ENCODE measurements at regions not wholly inside any gene's neighbourhood (a gene's known extent, or its start where the extent isn't known, plus 50 kb on each side); places are given as distances from the start of the nearest gene placed in this dataset.

- Histone ChIP-seq H2AK5ac (ENCODE audit: low read depth, low read length) (no peak overlapping the region), H4K20me1 (ENCODE audit: insufficient read depth, low read length) (no peaks in the 10 kb centered on the region), H4K8ac (ENCODE audit: low read depth in 2 of 2, low read length in 2 of 2) (no peak overlapping the region), H2BK5ac (ENCODE audit: low read depth, low read length, poor library complexity, severe bottlenecking) (no peak overlapping the region), H2BK15ac (ENCODE audit: low read depth, low read length) (no peak overlapping the region), H2AK9ac (replicated peaks; ENCODE audit: low read depth, low read length, poor library complexity) (no peak overlapping the region), H3K9me1 (ENCODE audit: insufficient read depth, low read length) (no peaks in the 10 kb centered on the region), H3K27ac (ENCODE audit: insufficient read depth, low read length) (no peak overlapping the region), H3K27me3 (ENCODE audit: control insufficient read depth, insufficient read depth, low read length) (no peaks in the 10 kb centered on the region), H3K9ac (ENCODE audit: low read depth, low read length) (no peak overlapping the region), H4K91ac (ENCODE audit: insufficient read depth, low read depth, low read length) (no peak overlapping the region), H3K18ac (ENCODE audit: low read depth, low read length) (no peak overlapping the region), H3K4me2 (ENCODE audit: low read depth, low read length) (no peak overlapping the region), H3K9me3 (ENCODE audit: control insufficient read depth, insufficient read depth, low read length) (no peaks in the 10 kb centered on the region), H3K4me3 (ENCODE audit: insufficient read depth, low read depth, low read length) (no peak overlapping the region), H3K14ac (replicated peaks; ENCODE audit: low read depth, low read length) (no peak overlapping the region), H3K23ac (ENCODE audit: low read depth, low read length) (no peak overlapping the region), H3K4me1 (ENCODE audit: control insufficient read depth, insufficient read depth, low read length) (no peaks in the 10 kb centered on the region), H2BK120ac (ENCODE audit: low read depth, low read length) (no peak overlapping the region), H2BK20ac (ENCODE audit: low read depth, low read length) (no peak overlapping the region), H3K79me1 (ENCODE audit: low read depth in 1 of 2, low read length in 2 of 2) (no peaks in the 10 kb centered on the region), H3K56ac (ENCODE audit: extremely low read depth, insufficient read depth, low read length) (no peak overlapping the region), H4K5ac (ENCODE audit: low read depth, low read length) (no peak overlapping the region), H3K36me3 (ENCODE audit: control insufficient read depth, insufficient read depth, low read length) (no peaks in the 10 kb centered on the region), H3K4ac (ENCODE audit: low read depth, low read length) (no peak overlapping the region), H2AFZ (replicated peaks; ENCODE audit: low read length, poor library complexity) (no peak overlapping the region)
- DNase-seq (peak; percentile 27), ATAC-seq (ENCODE audit: low read depth) (no peak)
- TF ChIP-seq SMC3 (IDR thresholded peaks at IDR 0.05; ENCODE audit: low read depth, low read length), result no peak
- no peak for TF ChIP-seq FOS (IDR thresholded peaks at IDR 0.05; ENCODE audit: low read depth, low read length)
- no peak for TF ChIP-seq RAD21 (IDR thresholded peaks at IDR 0.05; ENCODE audit: low read length)
- no peak for TF ChIP-seq CTCF (conservative IDR thresholded peaks at IDR 0.05; ENCODE audit: low read depth, low read length)
- no peak for TF ChIP-seq RFX5 (IDR thresholded peaks at IDR 0.05; ENCODE audit: low read depth, low read length)
- no peak for TF ChIP-seq MAFK (IDR thresholded peaks at IDR 0.05; ENCODE audit: low read depth, low read length)
- TF ChIP-seq CHD1 (IDR thresholded peaks at IDR 0.05; ENCODE audit: low read depth, low read length), result no peak
- no peak for TF ChIP-seq CEBPB (IDR thresholded peaks at IDR 0.05; ENCODE audit: low read depth, low read length)
- no peak for TF ChIP-seq MXI1 (IDR thresholded peaks at IDR 0.05; ENCODE audit: borderline replicate concordance, low read depth, low read length)
- no peak for TF ChIP-seq ELK1 (IDR thresholded peaks at IDR 0.05; ENCODE audit: borderline replicate concordance, low read depth, low read length)
- no peak for TF ChIP-seq RCOR1 (IDR thresholded peaks at IDR 0.05; ENCODE audit: insufficient replicate concordance, low read length)
- TF ChIP-seq BHLHE40 (IDR thresholded peaks at IDR 0.05; ENCODE audit: low read depth, low read length), result no peak
- dilution Hi-C loops (cut with HindIII; ENCODE audit: low sequenced_read_pairs, unreplicated experiment) (no loop called here), intact Hi-C loops (cut with micrococcal nuclease) (no loop called here), in situ Hi-C loops (cut with MboI; ENCODE audit: low sequenced_read_pairs) (no loop called here)
- WGBS, 2 experiments (ENCODE audit: extremely low coverage in 2 of 2, insufficient read length in 1 of 2), result no CpG with 5 or more reads among the region's 1 CpG
- ChIA-PET CTCF (no interaction called here), POLR2A (ENCODE audit: unreplicated experiment) (no interaction called here)
- BruUV-seq (replicated peaks), result no TSS peak
Observed at GRCh38 chr12:23049180-23049579, 424.2 kb downstream of the ETNK1 start.
